PC-9 (cell line): ENCODE measurements at regions not wholly inside any gene's neighbourhood (a gene's known extent, or its start where the extent isn't known, plus 50 kb on each side); places are given as distances from the start of the nearest gene placed in this dataset.

Experiments used
- BruUV-seq: library from RNA; stranded (reverse); fragments of 400-500 nt; replicated peaks from 2 replicates; lab custom pipeline; 2021; lab: Mats Ljungman, UMichigan
- CTCF ChIA-PET: fragments of 300-600 bp; sonication (Branson Sonifier 250); formaldehyde crosslinking; loops from one replicate; lab custom pipeline; 2022; ENCODE audit warnings: antibody characterized with exemption; lab: Charles Lee
- POLR2A ChIA-PET: fragments of 300-600 bp; sonication (Branson Sonifier 250); formaldehyde crosslinking; loops from one replicate; lab custom pipeline; 2022; ENCODE audit warnings: antibody characterized with exemption; ENCODE audit not compliant: unreplicated experiment; lab: Charles Lee
- DNase-seq, 2 experiments: peaks; one replicate each; pipeline versions ENCODE4 v3.0.0 to v3.0.0-alpha.2; 2015 to 2022; ENCODE audit warnings: mixed read lengths in 1 of 2
- H2AFZ ChIP-seq: fragments of 200-600 bp; sonication (generic); 2 replicates; pipeline ENCODE4 v1.8.1; 2017; ENCODE audit warnings: antibody characterized with exemption
- H3F3A ChIP-seq: fragments of 200-600 bp; sonication (generic); 2 replicates; pipeline ENCODE4 v1.8.1; 2017; ENCODE audit warnings: antibody characterized with exemption, mild to moderate bottlenecking, low read depth; ENCODE audit not compliant: insufficient read depth
- H3K27ac ChIP-seq: fragments of 200-600 bp; sonication (generic); 2 replicates; pipeline ENCODE4 v1.6.1; 2016; ENCODE audit warnings: mixed run types
- H3K27me3 ChIP-seq: fragments of 200-600 bp; sonication (generic); 2 replicates; pipeline ENCODE4 v1.6.1; 2016; ENCODE audit warnings: low read depth, mixed run types; ENCODE audit not compliant: insufficient read depth
- H3K36me3 ChIP-seq: fragments of 200-600 bp; sonication (generic); 2 replicates; pipeline ENCODE4 v1.6.1; 2016; ENCODE audit warnings: low read depth, mixed run types
- H3K4me1 ChIP-seq: fragments of 200-600 bp; sonication (generic); replicated peaks from 2 replicates; pipeline ENCODE4 v1.6.1; 2016; ENCODE audit warnings: mixed run types; ENCODE audit not compliant: insufficient read depth
- H3K4me2 ChIP-seq: fragments of 200-600 bp; sonication (generic); 2 replicates; pipeline ENCODE4 v1.6.1; 2017; ENCODE audit warnings: mixed run types
- H3K4me3 ChIP-seq: fragments of 200-600 bp; sonication (generic); 2 replicates; pipeline ENCODE4 v1.6.1; 2016; ENCODE audit warnings: mixed run types
- H3K79me2 ChIP-seq: fragments of 200-600 bp; sonication (generic); 2 replicates; pipeline ENCODE4 v1.6.1; 2017; ENCODE audit warnings: low read depth, mixed run types
- H3K9me2 ChIP-seq: fragments of 200-600 bp; sonication (generic); 2 replicates; pipeline ENCODE4 v1.8.1; 2017; ENCODE audit warnings: mild to moderate bottlenecking; ENCODE audit not compliant: insufficient read depth
- H3K9me3 ChIP-seq: fragments of 200-600 bp; sonication (generic); 2 replicates; pipeline ENCODE4 v1.8.1; 2016; ENCODE audit warnings: low read depth; ENCODE audit not compliant: insufficient read depth
- H4K20me1 ChIP-seq: fragments of 200-600 bp; sonication (generic); 2 replicates; pipeline ENCODE4 v1.8.1; 2017; ENCODE audit not compliant: insufficient read depth
- EZH2 ChIP-seq: fragments of 200-600 bp; sonication (generic); IDR thresholded peaks from 2 replicates; pipeline ENCODE4 v1.8.0; 2017; ENCODE audit warnings: antibody characterized with exemption, low read depth
- intact Hi-C: fragments of 100-400 bp; cut with micrococcal nuclease; formaldehyde crosslinking; loops from one replicate; pipeline ENCODE4 v1.10.0; 2022; ENCODE audit not compliant: unreplicated experiment
- TF ChIP-seq, protein P1 (sequence below): fragments of 200-600 bp; sonication (generic); conservative IDR thresholded peaks from 2 replicates; pipeline ENCODE4 v1.6.1; 2017; ENCODE audit warnings: mixed run types, antibody characterized with exemption, mild to moderate bottlenecking, moderate library complexity

DNA sequence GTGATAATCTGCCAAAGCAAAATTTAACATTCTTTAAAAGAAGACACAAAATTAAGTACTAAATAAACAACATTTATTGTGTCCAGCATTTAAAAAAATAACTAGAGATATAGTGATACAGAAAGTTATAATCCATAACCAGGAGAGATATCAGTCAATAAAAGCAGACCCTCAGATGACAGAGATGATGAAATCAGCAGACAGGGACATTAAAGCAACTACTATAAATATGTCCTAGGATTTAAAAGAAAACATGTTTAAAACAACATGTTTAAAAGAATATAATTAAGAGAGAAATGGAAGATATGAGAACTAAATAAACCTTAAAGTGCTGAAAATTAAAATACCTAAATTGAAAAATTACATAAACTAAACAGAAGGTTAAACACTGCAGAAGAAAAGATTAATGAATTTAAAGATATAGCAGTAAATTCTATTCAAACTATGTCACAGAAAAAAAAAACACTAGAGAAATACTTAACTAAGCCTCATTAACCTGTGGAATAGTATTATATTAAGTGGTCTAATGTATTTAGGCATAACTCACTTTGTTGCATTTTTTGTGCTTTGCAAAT lies 261.2 kb upstream of the NR5A2 start:
- ChIA-PET POLR2A (no interaction called here), CTCF (no interaction called here)
- Histone ChIP-seq H3K27me3 (no peaks in the 10 kb centered on the region), H3K27ac (no peak overlapping the region), H3K4me2 (no peak overlapping the region), H3K9me3 (peaks cover 27% of the 10 kb centered on the region), H3K36me3 (no peaks in the 10 kb centered on the region), H3K79me2 (no peaks in the 10 kb centered on the region), H4K20me1 (no peaks in the 10 kb centered on the region), H3F3A (no peaks in the 10 kb centered on the region), H3K9me2 (peaks cover 3% of the 10 kb centered on the region; the same call in 1 of the 2 replicates), H2AFZ (no peak overlapping the region), H3K4me1 (no peaks in the 10 kb centered on the region), H3K4me3 (no peak overlapping the region)
- BruUV-seq, result no TSS peak
- no peak for DNase-seq
- intact Hi-C loops, result no loop called here
- TF ChIP-seq, protein P1, sequence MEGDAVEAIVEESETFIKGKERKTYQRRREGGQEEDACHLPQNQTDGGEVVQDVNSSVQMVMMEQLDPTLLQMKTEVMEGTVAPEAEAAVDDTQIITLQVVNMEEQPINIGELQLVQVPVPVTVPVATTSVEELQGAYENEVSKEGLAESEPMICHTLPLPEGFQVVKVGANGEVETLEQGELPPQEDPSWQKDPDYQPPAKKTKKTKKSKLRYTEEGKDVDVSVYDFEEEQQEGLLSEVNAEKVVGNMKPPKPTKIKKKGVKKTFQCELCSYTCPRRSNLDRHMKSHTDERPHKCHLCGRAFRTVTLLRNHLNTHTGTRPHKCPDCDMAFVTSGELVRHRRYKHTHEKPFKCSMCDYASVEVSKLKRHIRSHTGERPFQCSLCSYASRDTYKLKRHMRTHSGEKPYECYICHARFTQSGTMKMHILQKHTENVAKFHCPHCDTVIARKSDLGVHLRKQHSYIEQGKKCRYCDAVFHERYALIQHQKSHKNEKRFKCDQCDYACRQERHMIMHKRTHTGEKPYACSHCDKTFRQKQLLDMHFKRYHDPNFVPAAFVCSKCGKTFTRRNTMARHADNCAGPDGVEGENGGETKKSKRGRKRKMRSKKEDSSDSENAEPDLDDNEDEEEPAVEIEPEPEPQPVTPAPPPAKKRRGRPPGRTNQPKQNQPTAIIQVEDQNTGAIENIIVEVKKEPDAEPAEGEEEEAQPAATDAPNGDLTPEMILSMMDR, result no peak
- TF ChIP-seq EZH2, result no peak

DNA sequence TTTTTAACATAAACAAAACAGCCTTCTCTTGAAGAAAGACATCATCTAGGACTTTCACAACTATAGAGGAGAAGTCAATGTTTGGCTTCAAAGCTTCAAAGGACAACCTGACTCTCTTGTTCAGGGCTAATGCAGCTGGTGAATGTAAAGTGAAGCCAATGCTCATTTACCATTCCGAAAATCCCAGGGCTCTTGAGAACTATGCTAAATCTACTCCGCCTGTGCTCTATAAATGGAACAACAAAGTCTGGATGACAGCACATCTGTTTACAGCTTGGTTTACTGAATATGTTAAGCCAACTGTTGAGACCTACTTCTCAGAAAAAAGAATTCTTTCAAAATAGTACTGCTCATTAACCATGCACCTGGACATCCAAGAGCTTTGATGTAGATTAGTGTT lies 259.8 kb upstream of the NR5A2 start:
- no TSS peak for BruUV-seq
- Histone ChIP-seq H2AFZ (no peak overlapping the region), H4K20me1 (no peaks in the 10 kb centered on the region), H3K4me3 (no peak overlapping the region), H3K4me2 (no peak overlapping the region), H3K27ac (no peak overlapping the region), H3K9me2 (peaks cover 3% of the 10 kb centered on the region; the same call in 1 of the 2 replicates), H3K4me1 (no peaks in the 10 kb centered on the region), H3K27me3 (no peaks in the 10 kb centered on the region), H3K36me3 (no peaks in the 10 kb centered on the region), H3K79me2 (no peaks in the 10 kb centered on the region), H3K9me3 (peaks cover 31% of the 10 kb centered on the region), H3F3A (no peaks in the 10 kb centered on the region)
- DNase-seq, result no peak
- POLR2A ChIA-PET, result no interaction called here
- intact Hi-C loops, result no loop called here
- CTCF ChIA-PET, result no interaction called here
- TF ChIP-seq, protein P1, result no peak
- no peak for TF ChIP-seq EZH2

DNA sequence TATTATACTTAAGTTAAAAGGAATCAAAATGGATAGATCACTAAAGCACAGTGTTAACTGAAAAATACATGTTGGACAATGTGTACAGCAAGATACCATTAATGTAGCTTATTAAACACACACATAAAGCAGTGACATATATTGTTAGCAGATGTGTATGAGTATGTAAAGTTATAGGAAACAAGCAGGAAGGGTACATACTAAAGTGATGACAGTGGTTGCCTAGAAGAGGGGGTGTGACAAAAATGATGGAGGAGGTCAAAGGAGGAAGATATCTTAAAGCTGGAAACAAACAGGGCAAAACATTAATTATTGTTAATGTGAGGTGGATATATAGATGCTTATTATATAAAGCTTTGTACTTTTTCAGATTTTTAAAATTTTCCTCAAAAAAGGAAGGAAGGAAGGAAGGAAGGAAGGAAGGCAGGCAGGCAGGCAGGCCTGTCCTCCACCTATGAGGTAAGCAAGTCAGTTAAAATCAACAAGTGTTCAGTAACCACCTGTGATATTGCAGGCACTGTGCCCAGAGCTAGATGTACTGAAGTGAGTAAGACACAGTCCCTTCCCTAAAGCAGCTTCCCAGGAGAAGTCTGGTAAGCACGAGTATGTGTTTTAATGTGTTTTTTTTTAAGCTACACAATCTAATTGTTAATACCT lies 252.9 kb upstream of the NR5A2 start:
- Histone ChIP-seq H3K4me2 (no peak overlapping the region; the same call in 1 of the 2 replicates), H3K9me2 (no peaks in the 10 kb centered on the region), H3K27me3 (no peaks in the 10 kb centered on the region), H3K4me1 (peaks cover 25% of the 10 kb centered on the region), H4K20me1 (no peaks in the 10 kb centered on the region), H3F3A (peaks cover 5% of the 10 kb centered on the region; the same call in 1 of the 2 replicates), H3K9me3 (0 out of 2 replicates have a peak, but pooled peaks cover 4% of the 10 kb centered on the region), H3K4me3 (no peak overlapping the region), H3K27ac (peak overlapping the region; percentile 25; the same call in 1 of the 2 replicates), H3K79me2 (no peaks in the 10 kb centered on the region), H2AFZ (no peak overlapping the region), H3K36me3 (no peaks in the 10 kb centered on the region)
- intact Hi-C loops, result no loop called here
- BruUV-seq, result no TSS peak
- peak; percentile 29 to 63 for DNase-seq
- ChIA-PET POLR2A (interaction anchor here (0.5 to 0.6 kb wide), 2 partner anchors 86 to 321 kb away, joined by 4 to 8 read pairs; no protein-coding TSS in a partner anchor), CTCF (no interaction called here)
- TF ChIP-seq, protein P1, result no peak
- TF ChIP-seq EZH2, result no peak
